HG02970 (cell line): ENCODE measurements at regions not wholly inside any gene's neighbourhood (a gene's known extent, or its start where the extent isn't known, plus 50 kb on each side); places are given as distances from the start of the nearest gene placed in this dataset.
"Not testable (repeated sequence)": the region's sequence is repeated elsewhere in the genome, so short reads cannot be mapped to it uniquely, and the experiment has no call there.

Experiments
- ATAC-seq: cut with Tn5 transposase; IDR thresholded peaks from one replicate; pipeline ENCODE4 v1.9.1; 2021; ENCODE audit warnings: mild to moderate bottlenecking, moderate library complexity, moderate number of reproducible peaks; ENCODE audit not compliant: unreplicated experiment, low FRiP score

DNA sequence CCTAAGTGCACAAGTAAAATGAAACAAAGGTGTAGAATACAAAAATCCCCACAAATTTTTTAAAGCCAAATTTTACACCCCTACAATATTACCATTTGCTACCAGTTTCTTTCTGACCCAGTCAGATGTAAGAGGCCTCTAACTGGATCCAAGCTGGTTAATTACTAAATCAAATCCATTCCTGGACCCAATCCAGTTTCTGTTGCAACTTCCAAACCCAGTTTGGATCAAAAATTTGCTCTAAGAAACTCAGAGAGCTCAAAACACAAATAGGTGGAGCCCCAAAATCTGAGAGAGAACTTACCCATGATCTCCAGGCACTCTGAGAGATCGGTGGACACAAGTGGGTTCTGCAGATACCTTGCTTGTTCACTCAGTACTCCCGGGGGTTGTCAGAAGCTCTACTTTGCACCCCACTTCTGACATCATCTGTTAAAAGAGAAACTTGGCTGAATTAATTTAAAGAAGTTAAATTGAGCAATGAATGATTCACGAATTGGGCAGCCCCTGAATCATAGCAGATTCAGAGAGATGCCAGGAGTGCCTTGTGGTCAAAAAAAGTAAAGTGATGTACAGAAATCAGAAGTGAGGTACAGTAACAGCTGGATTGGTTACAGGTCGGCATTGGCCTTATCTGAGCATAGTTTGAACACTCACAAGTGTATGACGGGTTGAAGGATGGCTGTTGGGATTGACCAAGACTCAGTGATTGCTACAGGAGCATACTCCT, 448.0 kb downstream of the KCNT2 start:
- ATAC-seq = no peak

DNA sequence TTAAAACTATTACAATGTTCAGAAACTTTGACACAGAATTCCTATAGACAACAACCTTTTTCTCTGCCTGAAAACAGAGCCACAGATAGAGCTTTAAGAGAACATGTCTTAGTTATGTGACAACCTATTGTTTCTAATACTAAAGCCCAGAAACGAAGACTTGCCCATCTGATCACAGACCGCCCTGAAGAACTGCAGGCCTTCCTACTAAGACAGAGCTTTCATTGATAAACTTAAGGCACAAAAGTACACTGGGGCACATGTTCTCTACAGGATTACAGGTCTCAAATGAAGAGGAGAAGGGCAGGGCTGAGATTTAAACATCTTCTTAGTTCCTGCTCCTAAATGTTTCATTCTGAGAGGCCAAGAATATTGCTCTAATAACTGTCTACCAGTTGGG, 452.7 kb downstream of the KCNT2 start:
- ATAC-seq = no peak

DNA sequence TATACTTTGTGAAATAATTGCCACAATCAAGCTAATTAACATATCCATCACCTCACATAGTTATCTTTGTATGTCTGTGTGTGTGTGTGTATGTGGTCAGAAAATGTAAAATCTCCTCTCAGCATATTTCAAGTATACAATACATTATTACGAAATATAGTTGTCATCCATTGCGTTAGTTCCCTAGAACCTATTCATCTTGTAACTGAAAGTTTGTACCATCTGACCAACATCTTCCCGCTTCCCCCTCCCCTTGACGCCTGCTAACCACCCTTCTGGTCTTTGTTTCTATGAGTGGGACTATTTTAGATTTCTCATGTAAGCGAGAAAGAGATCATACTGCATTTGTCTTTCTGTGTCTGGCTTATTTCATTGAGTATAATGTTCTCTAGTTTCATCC, 455.3 kb downstream of the KCNT2 start:
- ATAC-seq = no peak

DNA sequence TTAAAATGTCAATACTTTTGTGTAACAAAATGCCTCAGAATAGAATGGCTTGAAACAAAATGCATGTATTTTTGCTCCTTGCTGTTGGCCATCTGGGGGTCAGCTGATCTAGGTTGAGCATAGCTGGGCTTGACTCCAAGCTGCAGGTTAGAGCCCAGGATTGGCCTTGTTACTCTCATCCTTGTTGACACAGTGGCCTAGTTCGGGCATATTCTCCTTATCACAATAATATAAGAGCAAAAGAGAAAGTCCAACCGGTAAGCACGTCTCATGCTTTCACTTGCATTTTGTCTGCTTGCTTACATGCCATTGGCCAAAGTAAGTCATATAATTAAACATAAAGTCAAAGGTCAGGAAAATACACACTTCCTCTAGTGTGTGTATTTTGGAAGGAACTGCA, 456.2 kb downstream of the KCNT2 start:
- no peak for ATAC-seq

DNA sequence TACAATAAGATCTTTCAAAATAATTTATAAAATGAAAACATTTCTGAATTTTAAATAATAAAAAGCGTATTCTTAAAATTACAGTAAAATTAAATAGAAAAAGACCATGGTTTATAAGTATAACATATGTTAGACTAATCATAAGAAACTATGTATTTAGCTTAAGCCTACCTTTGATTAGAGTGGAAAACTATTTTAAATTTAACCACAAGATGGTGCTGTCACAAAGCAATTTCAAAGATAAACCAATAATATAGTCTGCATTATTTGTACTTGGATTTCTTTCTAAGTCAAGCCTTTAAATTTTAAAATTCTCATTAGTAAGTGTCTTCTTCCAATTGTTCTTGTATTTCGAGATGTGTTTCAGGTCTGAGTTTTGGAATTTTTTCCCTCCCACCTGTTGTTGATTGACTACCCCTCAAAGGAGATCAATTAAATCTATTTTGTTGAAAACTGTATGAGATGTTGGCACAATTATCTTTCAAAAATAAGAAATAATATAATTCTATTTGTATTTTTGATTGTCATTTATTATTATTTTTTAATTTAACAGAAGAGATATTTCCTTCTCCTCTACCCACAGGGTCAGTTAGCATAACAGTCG, 459.8 kb downstream of the KCNT2 start:
- ATAC-seq = no peak

DNA sequence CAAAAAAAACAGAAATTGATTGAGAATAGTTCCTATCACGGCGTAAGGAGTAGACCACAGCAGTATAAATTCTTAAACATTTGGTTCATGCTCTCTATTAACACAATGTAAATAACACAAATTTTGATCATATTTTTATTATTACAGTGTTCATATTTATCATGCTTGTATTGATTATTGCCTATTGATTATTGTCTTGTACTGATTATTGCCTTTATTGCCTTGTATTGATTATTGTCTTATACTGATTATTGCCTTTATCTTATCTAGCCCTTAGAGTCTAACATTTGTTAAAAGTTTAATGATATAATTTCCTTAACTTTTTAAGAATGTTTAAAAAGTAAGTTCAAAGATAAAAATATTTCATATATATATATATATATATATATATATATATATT, 460.7 kb downstream of the KCNT2 start:
- ATAC-seq = no peak

DNA sequence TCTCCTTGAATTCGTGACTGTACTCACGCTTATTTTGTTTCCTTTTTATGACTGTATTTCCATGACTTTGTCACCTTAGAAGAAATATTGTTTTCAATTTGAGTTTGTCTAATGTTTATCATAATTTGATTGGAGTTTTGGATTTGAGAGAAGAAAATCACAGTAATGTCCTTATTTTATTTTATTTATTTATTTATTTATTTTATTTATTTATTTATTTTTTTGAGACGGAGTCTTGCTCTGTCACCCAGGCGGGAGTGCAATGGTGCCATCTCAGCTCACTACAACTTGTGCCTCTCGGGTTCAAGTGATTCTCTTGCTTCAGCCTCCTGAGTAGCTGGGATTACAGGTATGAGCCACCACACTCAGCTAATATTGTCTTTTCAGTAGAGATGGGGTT, 463.1 kb downstream of the KCNT2 start:
- ATAC-seq = not testable (repeated sequence)

DNA sequence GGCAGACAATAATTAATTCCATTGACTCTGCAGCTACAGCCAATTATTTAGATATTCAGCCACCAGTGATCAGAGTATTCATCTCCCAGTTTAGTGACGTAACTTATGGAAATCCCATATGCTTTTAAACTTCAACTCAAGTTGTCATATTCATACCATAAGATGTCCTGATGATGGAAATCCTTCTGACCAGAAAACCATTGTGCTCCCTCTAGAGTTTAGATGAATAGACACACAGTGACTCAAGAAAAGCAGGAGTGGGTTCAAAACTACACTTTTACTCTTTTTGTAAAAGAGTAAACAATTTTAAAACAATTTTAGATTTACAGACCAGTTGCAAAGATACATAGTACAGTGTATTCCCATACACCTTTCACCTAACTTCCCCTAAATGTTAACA, 463.7 kb downstream of the KCNT2 start:
- ATAC-seq = no peak

DNA sequence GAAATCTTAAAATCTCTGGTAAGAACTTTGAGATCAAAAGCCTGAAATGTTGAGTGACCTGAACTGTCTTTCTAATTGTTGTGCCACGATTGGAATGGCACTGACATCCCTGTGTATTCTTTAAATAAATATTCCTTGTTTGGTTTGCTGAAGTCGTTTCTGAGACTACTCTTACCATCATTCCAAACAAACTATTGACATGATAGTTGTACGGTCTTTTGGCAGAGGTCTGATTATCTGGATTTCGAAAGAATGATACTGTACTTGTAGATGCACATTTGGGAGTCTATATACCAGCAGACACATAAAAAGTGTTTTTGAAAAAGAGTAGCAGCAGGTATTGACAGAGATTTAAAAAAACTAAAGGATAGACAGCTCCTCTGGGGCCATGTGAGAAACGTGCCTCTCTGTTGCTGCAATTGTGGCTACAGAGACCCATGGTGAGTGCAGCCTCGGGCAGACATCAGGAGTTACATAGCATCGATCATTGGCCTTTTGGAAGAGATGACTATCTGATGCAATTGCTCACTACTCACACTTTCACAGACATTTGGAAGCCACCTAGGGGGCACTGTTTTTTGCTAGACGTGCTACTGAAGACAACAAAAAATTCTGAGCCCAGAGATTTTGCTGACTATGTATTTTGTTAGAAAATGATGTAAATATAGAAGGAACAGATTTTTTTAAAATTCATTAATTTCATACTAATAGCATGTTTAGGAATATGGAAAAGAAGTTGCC, 464.5 kb downstream of the KCNT2 start:
- ATAC-seq = no peak

DNA sequence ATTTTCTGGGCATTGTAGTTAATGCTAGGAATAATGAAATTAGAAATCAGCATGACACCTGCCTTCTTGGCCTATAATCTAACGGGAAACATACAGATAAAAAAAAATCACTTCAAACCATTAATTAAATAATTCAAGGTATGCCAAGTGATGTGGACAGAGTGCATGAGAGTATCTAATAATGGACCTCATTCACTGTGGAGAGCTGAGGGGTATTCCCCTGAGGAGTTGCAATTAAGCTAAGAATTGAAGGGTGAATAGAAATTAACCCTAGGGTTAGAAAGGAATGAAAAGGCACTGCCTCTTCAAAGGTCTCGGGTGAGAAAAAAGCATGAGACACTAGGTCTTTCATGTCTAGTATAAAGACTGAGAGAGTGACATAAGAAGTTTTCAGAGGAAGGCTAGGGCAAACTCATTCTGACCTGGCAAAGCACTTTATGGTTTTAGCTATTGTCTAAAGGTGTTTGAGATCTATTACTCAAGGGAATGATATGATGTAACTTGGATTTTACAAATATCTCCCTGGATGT, 466.1 kb downstream of the KCNT2 start:
- ATAC-seq = no peak

DNA sequence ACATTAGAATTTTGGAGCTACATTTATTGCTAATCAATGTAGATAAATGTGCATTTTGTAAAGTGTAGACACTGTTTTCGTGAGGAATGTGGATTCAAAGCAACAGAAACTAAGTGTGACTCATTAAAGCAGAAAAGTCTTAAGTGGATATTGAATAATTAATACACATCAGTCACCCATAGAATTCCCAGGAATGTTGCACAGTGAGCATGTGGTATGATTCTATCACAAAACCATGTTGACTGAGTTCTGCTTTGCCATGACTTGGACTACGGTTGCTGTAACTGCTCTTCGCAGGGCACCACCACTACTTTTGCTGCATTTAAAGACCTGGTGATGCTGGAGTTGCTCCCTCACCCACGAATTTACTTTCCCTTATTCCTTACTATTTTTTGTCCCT, 471.8 kb downstream of the KCNT2 start:
- no peak for ATAC-seq

DNA sequence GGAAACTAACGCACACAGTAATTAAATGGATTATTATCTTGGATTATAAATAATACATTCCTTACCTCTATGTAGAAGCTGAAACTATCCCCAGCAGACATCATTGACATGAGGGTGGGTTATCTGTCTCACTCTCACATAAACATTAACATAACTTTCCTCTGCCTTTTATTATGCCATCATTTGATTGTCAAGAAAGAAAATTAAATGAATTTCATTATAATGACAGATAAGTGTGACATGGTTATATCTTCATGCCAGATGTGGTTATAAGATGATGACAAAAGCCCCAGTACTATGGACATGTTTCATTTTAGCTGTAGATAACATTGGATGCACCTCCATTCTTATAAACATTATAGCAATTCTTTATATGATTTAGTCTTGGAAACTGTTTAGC, 476.5 kb downstream of the KCNT2 start:
- ATAC-seq = no peak

DNA sequence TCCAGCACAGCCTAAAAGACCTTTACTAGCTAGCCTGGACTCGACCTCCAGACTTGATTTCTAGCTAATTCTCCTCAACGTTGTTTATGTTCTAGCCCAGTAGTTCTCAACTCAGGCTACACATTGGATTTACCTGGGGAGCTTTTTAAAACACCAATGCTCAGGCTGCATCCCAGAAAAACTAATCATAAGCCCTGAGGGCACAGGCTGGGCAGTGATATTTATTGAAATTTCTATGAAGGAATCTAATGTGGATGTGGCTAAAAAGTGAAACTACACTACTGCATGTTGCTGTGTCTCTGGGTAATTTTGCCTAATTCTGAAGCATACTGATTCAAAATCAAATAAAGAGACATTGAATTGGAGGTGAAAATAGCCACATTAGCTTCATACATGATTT, 479.4 kb downstream of the KCNT2 start:
- ATAC-seq = no peak

DNA sequence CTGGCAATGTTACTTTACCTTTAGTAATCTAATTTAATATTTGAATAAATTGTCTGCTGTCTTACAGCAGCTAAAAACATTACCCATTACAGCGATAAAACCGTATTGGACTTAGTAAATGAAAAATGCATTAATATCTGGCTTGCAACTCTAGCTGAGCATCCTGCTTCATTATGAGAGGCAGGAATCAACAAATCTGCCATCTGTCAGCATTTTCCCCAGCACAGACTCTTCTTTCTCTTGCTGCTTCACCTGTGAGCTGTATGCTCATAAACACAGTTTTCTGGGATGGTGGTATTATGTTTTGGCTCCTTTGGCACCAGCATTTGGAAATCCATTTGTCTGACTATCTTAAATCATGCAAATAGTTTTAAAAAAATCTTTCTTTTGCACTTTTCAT, 487.1 kb downstream of the KCNT2 start:
- no peak for ATAC-seq

DNA sequence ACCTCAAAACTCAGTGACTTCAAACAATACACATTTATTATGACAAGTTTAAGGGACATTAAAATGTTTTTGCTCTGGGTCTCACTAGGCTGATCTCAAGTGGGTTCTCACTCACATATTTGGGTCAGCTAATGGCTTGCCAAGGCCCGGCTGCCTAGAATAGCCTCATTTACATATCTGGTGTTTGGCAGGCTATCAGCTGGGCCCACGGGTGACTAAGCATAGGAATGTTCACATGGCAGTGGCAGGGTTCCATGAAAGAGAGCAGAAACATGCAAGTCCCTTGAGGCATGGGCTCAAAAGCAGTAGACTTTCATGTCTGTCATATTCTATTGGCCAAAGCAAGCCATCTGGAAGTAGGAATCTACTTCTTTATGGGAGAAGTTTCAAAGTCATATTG, 492.6 kb downstream of the KCNT2 start:
- no peak for ATAC-seq

DNA sequence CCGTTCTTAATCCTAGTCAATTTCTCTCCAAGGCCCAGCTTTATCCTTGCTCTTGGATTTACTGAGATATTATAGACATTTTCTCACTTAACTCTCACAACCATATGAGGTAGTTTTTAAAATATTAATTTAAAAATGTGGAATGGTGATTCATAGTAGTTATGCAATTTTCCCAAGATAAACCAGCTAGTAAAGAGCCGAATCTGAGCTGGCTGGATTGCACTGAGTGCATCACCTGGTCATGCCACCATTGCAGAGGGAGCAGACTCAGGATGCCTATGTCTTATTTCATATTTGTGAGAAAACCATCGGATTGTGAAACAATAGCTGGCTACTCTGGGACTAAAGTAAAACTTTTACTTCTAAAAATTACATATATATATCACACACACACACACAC, 494.0 kb downstream of the KCNT2 start:
- no peak for ATAC-seq

DNA sequence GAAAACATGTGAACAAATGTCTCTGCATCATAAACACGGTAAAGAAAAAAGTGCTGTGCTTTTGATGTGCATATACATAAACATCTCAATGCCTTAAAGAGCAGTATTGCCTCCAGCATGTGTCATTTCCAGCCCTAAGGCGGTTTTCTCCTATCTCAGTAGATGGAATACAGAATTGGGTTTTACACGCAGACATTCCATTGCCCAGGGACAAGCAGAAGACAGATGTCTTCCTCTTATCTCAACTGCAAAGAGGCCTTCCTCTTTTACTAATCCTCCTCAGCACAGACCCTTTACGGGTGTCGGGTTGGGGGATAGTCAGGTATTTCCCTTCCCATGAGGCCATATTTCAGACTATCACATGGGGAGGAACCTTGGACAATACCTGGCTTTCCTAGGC, 499.2 kb downstream of the KCNT2 start:
- not testable (repeated sequence) for ATAC-seq

DNA sequence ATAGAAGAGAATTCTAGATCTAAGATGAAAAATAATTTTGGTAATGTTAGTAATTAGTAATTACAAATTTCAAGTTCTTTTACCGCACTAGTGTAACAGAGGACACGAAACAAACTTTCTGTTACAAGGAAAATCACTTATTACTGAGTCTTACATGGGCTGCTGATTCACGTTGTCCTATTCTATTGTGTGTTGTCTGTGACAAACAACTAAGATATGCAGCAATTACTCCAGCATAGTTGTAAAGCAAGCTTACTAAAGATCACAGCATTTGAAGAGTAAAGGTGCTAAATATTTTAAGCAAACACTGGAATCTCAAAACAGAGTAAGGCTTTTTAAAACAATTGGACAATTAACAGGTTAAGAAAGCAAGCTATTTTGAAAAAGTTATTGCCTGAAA, 502.3 kb downstream of the KCNT2 start:
- ATAC-seq = no peak

DNA sequence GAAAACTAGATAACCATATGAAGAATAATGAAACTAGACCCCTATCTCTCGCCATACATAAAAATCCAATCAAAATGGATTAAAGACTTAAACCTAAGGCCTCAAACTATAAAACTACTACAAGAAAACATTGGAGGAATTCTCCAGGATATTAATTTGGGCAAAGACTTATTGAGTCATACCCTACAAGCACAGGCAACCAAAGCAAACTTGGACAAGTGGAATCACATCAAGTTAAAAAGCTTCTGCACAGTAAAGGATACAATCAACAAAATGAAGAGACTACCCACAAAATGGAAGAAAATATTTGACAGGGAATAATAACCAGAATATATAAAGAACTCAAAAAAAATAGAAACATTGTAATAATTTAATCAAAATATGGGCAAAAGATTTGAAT, 505.4 kb downstream of the KCNT2 start:
- ATAC-seq = no peak

DNA sequence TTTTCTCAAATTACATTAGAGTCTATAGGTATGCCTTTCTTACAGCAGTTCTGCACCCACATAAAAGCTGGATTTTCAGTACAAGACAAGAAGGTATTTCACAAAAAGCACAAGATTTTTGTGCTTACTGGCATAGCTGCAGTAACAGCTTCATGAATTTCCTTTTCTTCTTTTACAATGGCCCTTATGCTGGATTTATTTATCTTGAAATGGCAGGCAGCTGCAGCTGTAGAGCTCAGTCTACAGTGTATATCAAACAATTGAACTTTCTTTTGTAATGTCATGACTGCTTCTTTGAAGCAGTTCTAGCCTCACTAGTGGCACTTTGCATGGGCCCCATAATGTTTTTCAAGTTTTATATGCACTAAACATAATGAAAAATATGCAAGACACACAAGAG, 510.2 kb downstream of the KCNT2 start:
- ATAC-seq = no peak

DNA sequence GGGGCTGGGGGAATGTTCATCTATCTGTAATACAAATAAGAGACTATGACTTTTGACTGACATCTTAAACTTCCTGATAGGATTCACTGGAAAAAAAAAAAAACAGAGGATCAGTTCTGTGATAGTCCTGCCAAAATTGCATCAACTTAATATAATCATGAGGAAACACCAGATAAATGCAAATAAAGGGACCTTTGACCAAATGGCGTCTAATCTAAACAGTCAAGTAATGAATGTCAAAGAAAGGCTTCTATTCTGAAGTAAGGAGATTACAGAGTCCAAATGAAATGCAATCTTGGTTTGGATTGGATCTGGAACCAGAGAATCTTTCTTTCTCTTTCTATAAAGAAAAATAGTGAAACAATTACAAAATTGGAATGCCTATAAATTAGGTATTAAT, 513.4 kb downstream of the KCNT2 start:
- ATAC-seq = no peak
